ENCODE measurements at regions not wholly inside any gene's neighbourhood (a gene's known extent, or its start where the extent isn't known, plus 50 kb on each side); places are given as distances from the start of the nearest gene placed in this dataset.

DNA sequence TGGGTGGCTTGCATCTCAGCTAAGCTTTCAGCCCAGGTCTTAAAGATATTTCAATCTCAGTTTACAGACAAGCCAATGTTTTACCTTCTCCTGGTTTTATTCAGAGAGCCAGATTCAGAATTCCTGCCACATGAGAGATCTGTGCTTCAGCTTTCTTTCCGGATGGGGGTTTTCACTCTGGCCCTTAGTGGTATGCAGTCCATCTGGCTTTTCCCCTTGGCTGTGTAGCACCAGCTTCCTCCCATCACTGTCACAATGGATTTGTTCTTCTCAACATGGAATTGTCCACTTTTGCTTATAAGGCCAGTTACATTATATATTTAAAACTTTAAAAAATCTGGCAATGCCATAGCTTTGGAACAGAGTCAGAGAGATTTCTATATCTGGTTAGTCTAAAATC is 303.9 kb downstream of the ETS1 start:
- TF ChIP-seq, protein P1, sequence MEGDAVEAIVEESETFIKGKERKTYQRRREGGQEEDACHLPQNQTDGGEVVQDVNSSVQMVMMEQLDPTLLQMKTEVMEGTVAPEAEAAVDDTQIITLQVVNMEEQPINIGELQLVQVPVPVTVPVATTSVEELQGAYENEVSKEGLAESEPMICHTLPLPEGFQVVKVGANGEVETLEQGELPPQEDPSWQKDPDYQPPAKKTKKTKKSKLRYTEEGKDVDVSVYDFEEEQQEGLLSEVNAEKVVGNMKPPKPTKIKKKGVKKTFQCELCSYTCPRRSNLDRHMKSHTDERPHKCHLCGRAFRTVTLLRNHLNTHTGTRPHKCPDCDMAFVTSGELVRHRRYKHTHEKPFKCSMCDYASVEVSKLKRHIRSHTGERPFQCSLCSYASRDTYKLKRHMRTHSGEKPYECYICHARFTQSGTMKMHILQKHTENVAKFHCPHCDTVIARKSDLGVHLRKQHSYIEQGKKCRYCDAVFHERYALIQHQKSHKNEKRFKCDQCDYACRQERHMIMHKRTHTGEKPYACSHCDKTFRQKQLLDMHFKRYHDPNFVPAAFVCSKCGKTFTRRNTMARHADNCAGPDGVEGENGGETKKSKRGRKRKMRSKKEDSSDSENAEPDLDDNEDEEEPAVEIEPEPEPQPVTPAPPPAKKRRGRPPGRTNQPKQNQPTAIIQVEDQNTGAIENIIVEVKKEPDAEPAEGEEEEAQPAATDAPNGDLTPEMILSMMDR (IDR thresholded peaks at IDR 0.05; ENCODE audit: insufficient read depth, low read depth, low read length): no peak
- peak; percentile 17 for DNase-seq (ENCODE audit: low read depth)
- H3K4me3 ChIP-seq (ENCODE audit: low read depth, low read length): no peak overlapping the region

DNA sequence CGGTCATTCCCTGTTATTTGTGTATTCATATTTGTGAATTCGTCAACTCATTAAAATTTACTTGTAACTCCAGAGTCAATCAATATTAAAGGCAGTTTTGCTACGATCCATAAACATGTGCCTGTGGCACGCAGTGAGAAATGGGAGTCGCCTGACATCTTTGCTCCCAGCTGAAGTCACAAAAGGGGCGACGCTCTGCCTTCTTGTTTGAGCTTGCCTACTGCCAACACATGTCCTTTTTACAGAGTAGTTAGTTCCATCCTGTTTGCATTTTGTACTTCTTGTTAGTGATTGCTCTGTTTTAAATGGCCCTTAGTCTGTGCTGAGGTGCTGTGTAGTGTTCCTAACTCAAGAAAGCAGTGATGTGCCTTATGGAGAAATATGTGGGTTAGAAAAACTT is 305.3 kb downstream of the ETS1 start:
- H3K4me3 ChIP-seq (ENCODE audit: low read depth, low read length): no peak overlapping the region
- no peak for DNase-seq (ENCODE audit: low read depth)
- TF ChIP-seq, protein P1 (IDR thresholded peaks at IDR 0.05; ENCODE audit: insufficient read depth, low read depth, low read length): no peak

DNA sequence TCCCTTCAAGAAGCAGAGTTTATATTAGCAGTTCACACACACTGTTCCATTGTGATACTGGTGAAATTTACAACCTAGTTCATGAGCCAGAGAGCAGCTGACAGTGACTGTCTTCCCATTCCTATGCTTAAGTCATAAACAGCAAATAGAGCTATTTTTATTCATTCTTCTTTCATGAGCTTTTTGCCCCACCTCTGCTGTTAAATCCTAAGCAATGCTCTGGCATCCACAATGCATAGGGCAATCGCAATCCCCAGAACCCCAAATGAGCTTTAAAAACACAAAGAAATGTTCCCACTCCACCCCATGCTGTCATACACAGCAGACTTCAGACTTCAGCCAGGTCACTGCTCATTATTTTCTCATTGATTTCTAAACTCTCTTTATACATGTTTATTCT is 307.5 kb downstream of the ETS1 start:
- H3K4me3 ChIP-seq (ENCODE audit: low read depth, low read length): no peak overlapping the region
- TF ChIP-seq, protein P1 (IDR thresholded peaks at IDR 0.05; ENCODE audit: insufficient read depth, low read depth, low read length): no peak
- DNase-seq (ENCODE audit: low read depth): peak; percentile 78

DNA sequence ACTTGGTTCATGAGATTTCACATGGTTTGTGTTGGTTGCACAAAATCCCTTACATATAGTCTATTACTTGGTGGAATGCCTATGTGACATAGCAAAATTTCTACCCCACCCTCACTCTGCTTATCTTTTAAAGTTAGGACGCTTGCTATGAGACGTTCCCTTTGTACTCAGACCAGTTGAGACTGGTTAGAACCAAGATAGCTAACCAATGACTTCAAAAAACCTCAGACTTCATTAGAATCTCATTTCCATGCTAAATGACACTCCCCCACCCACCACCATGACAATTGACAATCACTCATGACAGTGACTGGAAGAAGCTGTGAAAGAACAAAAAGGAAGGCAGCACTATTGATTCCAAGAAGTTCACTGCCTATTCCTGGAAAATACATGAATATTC is 313.6 kb downstream of the ETS1 start:
- TF ChIP-seq, protein P1 (IDR thresholded peaks at IDR 0.05; ENCODE audit: insufficient read depth, low read depth, low read length): no peak
- DNase-seq (ENCODE audit: low read depth): no peak
- H3K4me3 ChIP-seq (ENCODE audit: low read depth, low read length): no peak overlapping the region

DNA sequence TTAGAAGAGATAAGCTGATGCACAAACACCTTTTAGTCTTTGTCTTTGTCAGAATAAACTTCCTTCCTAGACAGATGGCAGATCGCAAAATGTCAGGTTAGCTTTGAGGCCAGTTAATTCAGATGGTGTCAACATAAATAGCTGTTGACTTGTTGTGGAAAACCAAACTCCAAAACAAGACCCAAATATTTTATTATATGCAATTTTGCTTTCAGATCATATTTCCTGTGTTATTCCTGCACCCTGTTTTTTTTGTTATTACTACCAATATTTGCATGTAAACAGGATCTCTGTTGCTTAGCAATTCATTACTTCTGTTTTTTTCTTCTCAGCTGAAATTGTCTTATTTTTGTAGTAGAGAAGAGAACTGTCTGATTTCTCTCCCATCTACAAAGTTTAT is 316.0 kb downstream of the ETS1 start:
- TF ChIP-seq, protein P1 (IDR thresholded peaks at IDR 0.05; ENCODE audit: insufficient read depth, low read depth, low read length): no peak
- H3K4me3 ChIP-seq (ENCODE audit: low read depth, low read length): no peak overlapping the region
- no peak for DNase-seq (ENCODE audit: low read depth)

DNA sequence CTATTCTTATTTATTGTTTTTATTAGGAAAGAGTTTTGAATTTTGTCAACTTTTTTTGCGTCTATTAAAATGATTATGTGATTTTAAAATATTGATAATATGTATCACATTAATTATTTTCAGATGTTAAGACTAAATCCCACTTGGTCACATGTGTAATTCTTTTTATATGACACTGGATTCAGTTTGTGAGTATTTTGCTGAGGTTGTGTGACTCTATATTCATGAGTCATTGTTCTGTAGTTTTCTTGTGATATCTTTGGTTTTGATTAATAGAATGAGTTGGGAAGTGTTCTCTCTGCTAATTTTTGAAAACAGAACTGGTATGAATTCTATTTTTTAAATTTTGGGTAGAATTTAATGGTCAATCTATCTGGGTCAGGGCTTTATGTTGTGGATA is 317.9 kb downstream of the ETS1 start:
- no peak for DNase-seq (ENCODE audit: low read depth)

DNA sequence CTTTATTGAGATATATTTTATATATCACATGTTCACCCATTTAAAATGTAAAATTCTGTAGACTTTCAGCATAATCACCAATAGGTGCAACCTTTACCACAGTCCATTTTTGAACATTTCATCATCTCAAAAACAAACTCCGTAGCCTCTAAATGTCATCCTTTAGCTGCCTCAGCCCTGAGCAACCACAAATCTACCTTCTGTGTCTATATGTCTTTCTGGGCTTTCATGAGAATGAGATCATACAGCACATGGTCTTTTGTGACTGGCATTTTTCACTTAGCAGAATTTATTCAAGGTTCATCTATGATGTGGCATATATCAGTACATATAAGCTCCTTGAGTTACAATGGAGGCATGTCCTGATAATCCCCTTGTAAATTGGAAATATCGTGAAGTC is 320.5 kb downstream of the ETS1 start:
- DNase-seq (ENCODE audit: low read depth): no peak

More for the DNA sequence above, 317.9 kb downstream of the ETS1 start:
- TF ChIP-seq, protein P1 (IDR thresholded peaks at IDR 0.05; ENCODE audit: insufficient read depth, low read depth, low read length): no peak
- no peak overlapping the region for H3K4me3 ChIP-seq (ENCODE audit: low read depth, low read length)

More for the DNA sequence above, 320.5 kb downstream of the ETS1 start:
- H3K4me3 ChIP-seq (ENCODE audit: low read depth, low read length): no peak overlapping the region
- TF ChIP-seq, protein P1 (IDR thresholded peaks at IDR 0.05; ENCODE audit: insufficient read depth, low read depth, low read length): no peak

Measured in fibroblast of villous mesenchyme (primary cell).